ENCODE measurements at regions not wholly inside any gene's neighbourhood (a gene's known extent, or its start where the extent isn't known, plus 50 kb on each side); places are given as distances from the start of the nearest gene placed in this dataset.
A peak's percentile ranks its signal among the peaks of the same experiment; 100 is the strongest.

DNA sequence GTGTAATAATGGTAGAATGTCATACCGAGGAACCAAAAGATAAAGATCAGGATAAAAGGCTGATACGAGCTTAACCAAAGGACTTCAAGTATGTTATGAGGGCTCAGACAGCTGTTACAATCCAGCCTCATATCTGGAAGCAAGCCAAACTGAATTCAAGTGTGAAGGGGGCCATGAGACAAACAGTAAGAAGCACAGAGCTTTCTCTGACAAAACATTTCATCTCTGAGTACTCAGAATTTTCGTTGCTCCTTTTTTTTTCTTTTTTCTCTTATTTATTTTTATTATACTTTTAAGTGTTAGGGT is 52.9 kb upstream of the CD180 start:
- H3K36me3 ChIP-seq (replicated peaks in 1 of 2; ENCODE audit: control insufficient read depth in 1 of 2, insufficient read depth in 2 of 2, low read length in 1 of 2), result no peaks in the 10 kb centered on the region
- peaks cover 7 to 43% of the 10 kb centered on the region in 2 experiments for H3K4me1 ChIP-seq (ENCODE audit: control insufficient read depth in 1 of 2, insufficient read depth in 2 of 2, low read depth in 1 of 2, low read length in 1 of 2)
- no peaks in the 10 kb centered on the region for H3K9me2 ChIP-seq
- no peak overlapping the region for H3K9ac ChIP-seq
- H3K27me3 ChIP-seq (ENCODE audit: insufficient read depth), result no peaks in the 10 kb centered on the region
- 24% methylated on average over 3 of the region's 3 CpGs for WGBS (ENCODE audit: low lambda C conversion rate)
- no peak overlapping the region; a peak in 1 of 4 replicates for H3K4me3 ChIP-seq (ENCODE audit: low read depth in 2 of 2, low read length in 1 of 2)
- peak overlapping the region; percentile 67 to 78; a peak in 3 of 4 replicates for H3K27ac ChIP-seq (ENCODE audit: low read depth in 2 of 2, low read length in 1 of 2)
- POLR2A ChIA-PET, result no interaction called here
- H2AFZ ChIP-seq (ENCODE audit: low read depth), result no peak overlapping the region
- TF ChIP-seq GATA2 (CRISPR knock-in tag; IDR thresholded peaks at IDR 0.05) (no peak), SMC3 (IDR thresholded peaks at IDR 0.05; ENCODE audit: low read depth, low read length) (no peak), ELF1 (IDR thresholded peaks at IDR 0.05) (no peak), CHD2 (IDR thresholded peaks at IDR 0.05; ENCODE audit: low read length, partially characterized antibody) (no peak), NFIC (IDR thresholded peaks at IDR 0.05; ENCODE audit: borderline replicate concordance) (peak; percentile 41)
- CTCF ChIA-PET, result interaction anchor here (1.2 kb wide), 1 partner anchor 103 kb away, joined by 3 read pairs; no protein-coding TSS in a partner anchor
- DNase-seq, result no peak
- peak overlapping the region; percentile 46; the same call in 1 of the 2 replicates for H3K4me2 ChIP-seq
- H3K79me2 ChIP-seq (ENCODE audit: insufficient read depth), result no peaks in the 10 kb centered on the region
- no peaks in the 10 kb centered on the region for H4K20me1 ChIP-seq (ENCODE audit: insufficient read depth)
- peaks cover 10% of the 10 kb centered on the region for H3F3A ChIP-seq (replicated peaks; ENCODE audit: insufficient read depth)
- no peaks in the 10 kb centered on the region for H3K9me3 ChIP-seq

DNA sequence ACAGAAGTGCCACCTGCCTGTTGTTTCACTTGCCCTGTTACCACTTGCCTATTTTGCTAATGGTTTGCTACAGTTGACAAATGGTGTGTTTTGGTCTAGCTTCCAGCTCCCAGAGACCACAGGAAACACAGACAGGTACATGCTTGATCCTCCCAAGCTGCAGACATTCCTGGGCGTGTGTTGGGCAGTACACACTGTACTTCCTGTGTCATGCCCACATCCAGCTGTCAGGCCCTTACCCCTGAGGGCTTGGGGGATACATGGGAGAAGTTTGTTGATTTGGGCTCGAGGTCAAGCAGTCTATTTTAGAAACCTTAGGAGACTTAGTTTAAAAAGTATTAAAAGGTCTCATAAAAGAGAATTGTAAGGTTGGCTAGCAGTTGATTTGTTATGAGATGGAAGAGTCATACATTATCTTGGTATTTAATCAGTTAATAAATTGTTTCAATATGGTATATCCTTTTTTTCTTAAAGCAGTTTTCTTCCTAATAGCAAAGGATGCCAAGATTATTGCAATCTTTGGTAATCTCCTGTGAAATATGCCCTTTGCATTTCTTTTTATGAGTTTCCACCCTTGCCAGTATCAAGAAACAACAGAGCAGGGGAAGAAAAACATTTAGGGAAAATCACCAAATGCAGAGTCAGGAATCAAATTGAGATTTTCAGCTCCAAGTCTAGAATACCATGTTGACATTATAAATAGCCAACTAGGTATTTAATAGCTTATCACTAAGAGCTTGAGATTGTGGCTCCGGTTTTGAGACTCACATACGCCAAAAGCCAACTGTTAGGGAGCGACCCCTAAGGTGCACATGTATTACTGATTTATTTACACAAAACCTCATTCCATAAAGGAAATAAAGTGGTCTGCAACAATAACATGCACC is 52.3 kb upstream of the CD180 start:
- POLR2A ChIA-PET, result interaction anchor here (0.6 kb wide), 1 partner anchor 103 kb away, joined by 3 read pairs; no protein-coding TSS in a partner anchor
- H3K27ac ChIP-seq (ENCODE audit: low read depth in 2 of 2, low read length in 1 of 2), result peak overlapping the region; percentile 67 to 78; a peak in 3 of 4 replicates
- peaks cover 10% of the 10 kb centered on the region for H3F3A ChIP-seq (replicated peaks; ENCODE audit: insufficient read depth)
- DNase-seq, result no peak
- H2AFZ ChIP-seq (ENCODE audit: low read depth), result no peak overlapping the region
- no peaks in the 10 kb centered on the region for H4K20me1 ChIP-seq (ENCODE audit: insufficient read depth)
- H3K9me3 ChIP-seq, result no peaks in the 10 kb centered on the region
- H3K9me2 ChIP-seq, result no peaks in the 10 kb centered on the region
- CTCF ChIA-PET, result interaction anchor here (1.2 to 4.5 kb wide), 3 partner anchors 104 to 1003 kb away, joined by 3 to 80 read pairs (median 4); no protein-coding TSS in a partner anchor
- peaks cover 10 to 49% of the 10 kb centered on the region in 2 experiments for H3K4me1 ChIP-seq (ENCODE audit: control insufficient read depth in 1 of 2, insufficient read depth in 2 of 2, low read depth in 1 of 2, low read length in 1 of 2)
- WGBS (ENCODE audit: low lambda C conversion rate), result 36% methylated on average over 5 of the region's 5 CpGs
- peak overlapping the region; percentile 46; the same call in 1 of the 2 replicates for H3K4me2 ChIP-seq
- no peak overlapping the region; a peak in 1 of 4 replicates for H3K4me3 ChIP-seq (ENCODE audit: low read depth in 2 of 2, low read length in 1 of 2)
- H3K36me3 ChIP-seq (replicated peaks in 1 of 2; ENCODE audit: control insufficient read depth in 1 of 2, insufficient read depth in 2 of 2, low read length in 1 of 2), result no peaks in the 10 kb centered on the region
- H3K27me3 ChIP-seq (ENCODE audit: insufficient read depth), result no peaks in the 10 kb centered on the region
- H3K79me2 ChIP-seq (ENCODE audit: insufficient read depth), result no peaks in the 10 kb centered on the region
- H3K9ac ChIP-seq, result no peak overlapping the region
- TF ChIP-seq SIN3A (IDR thresholded peaks at IDR 0.05; ENCODE audit: borderline replicate concordance, low read depth, low read length), result no peak
- TF ChIP-seq GATA2 (CRISPR knock-in tag; IDR thresholded peaks at IDR 0.05), result no peak
- TF ChIP-seq RXRA (IDR thresholded peaks at IDR 0.05; ENCODE audit: borderline replicate concordance, low read depth), result peak; percentile 78; the same call in 1 of the 2 replicates
- TF ChIP-seq RAD21 (IDR thresholded peaks at IDR 0.05; ENCODE audit: low read length), result peak; percentile 13; the same call in 1 of the 2 replicates
- TF ChIP-seq SMC3 (IDR thresholded peaks at IDR 0.05; ENCODE audit: low read depth, low read length), result no peak; the same call in 1 of the 2 replicates
- TF ChIP-seq NRF1 (IDR thresholded peaks at IDR 0.05; ENCODE audit: low read depth, low read length), result no peak
- TF ChIP-seq EP300 (IDR thresholded peaks at IDR 0.05; ENCODE audit: borderline replicate concordance in 1 of 2, low read depth in 1 of 2, low read length in 1 of 2), result peak in 1 of 2 experiments; percentile 85; a peak in 3 of 4 replicates
- TF ChIP-seq NFIC (IDR thresholded peaks at IDR 0.05; ENCODE audit: borderline replicate concordance), result peak; percentile 86; the same call in 1 of the 2 replicates
- TF ChIP-seq, protein P1, sequence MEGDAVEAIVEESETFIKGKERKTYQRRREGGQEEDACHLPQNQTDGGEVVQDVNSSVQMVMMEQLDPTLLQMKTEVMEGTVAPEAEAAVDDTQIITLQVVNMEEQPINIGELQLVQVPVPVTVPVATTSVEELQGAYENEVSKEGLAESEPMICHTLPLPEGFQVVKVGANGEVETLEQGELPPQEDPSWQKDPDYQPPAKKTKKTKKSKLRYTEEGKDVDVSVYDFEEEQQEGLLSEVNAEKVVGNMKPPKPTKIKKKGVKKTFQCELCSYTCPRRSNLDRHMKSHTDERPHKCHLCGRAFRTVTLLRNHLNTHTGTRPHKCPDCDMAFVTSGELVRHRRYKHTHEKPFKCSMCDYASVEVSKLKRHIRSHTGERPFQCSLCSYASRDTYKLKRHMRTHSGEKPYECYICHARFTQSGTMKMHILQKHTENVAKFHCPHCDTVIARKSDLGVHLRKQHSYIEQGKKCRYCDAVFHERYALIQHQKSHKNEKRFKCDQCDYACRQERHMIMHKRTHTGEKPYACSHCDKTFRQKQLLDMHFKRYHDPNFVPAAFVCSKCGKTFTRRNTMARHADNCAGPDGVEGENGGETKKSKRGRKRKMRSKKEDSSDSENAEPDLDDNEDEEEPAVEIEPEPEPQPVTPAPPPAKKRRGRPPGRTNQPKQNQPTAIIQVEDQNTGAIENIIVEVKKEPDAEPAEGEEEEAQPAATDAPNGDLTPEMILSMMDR (IDR thresholded peaks at IDR 0.05), result no peak
- no peak for TF ChIP-seq GABPA (IDR thresholded peaks at IDR 0.05; ENCODE audit: low read depth)
- TF ChIP-seq, protein P2, sequence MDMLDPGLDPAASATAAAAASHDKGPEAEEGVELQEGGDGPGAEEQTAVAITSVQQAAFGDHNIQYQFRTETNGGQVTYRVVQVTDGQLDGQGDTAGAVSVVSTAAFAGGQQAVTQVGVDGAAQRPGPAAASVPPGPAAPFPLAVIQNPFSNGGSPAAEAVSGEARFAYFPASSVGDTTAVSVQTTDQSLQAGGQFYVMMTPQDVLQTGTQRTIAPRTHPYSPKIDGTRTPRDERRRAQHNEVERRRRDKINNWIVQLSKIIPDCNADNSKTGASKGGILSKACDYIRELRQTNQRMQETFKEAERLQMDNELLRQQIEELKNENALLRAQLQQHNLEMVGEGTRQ (IDR thresholded peaks at IDR 0.05; ENCODE audit: borderline replicate concordance, low read depth, low read length), result no peak
- TF ChIP-seq, protein P3, sequence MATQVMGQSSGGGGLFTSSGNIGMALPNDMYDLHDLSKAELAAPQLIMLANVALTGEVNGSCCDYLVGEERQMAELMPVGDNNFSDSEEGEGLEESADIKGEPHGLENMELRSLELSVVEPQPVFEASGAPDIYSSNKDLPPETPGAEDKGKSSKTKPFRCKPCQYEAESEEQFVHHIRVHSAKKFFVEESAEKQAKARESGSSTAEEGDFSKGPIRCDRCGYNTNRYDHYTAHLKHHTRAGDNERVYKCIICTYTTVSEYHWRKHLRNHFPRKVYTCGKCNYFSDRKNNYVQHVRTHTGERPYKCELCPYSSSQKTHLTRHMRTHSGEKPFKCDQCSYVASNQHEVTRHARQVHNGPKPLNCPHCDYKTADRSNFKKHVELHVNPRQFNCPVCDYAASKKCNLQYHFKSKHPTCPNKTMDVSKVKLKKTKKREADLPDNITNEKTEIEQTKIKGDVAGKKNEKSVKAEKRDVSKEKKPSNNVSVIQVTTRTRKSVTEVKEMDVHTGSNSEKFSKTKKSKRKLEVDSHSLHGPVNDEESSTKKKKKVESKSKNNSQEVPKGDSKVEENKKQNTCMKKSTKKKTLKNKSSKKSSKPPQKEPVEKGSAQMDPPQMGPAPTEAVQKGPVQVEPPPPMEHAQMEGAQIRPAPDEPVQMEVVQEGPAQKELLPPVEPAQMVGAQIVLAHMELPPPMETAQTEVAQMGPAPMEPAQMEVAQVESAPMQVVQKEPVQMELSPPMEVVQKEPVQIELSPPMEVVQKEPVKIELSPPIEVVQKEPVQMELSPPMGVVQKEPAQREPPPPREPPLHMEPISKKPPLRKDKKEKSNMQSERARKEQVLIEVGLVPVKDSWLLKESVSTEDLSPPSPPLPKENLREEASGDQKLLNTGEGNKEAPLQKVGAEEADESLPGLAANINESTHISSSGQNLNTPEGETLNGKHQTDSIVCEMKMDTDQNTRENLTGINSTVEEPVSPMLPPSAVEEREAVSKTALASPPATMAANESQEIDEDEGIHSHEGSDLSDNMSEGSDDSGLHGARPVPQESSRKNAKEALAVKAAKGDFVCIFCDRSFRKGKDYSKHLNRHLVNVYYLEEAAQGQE (IDR thresholded peaks at IDR 0.05; ENCODE audit: low read depth, low read length), result no peak
- peak; percentile 65 for TF ChIP-seq JUND (IDR thresholded peaks at IDR 0.05)
- no peak for TF ChIP-seq RFX5 (IDR thresholded peaks at IDR 0.05; ENCODE audit: low read length)
- no peak for TF ChIP-seq ELF1 (IDR thresholded peaks at IDR 0.05)
- peak; percentile 91 for TF ChIP-seq TCF12 (IDR thresholded peaks at IDR 0.05)
- no peak for TF ChIP-seq EZH2phosphoT487 (IDR thresholded peaks at IDR 0.05; ENCODE audit: borderline replicate concordance, low read depth)
- peak; percentile 78; the same call in 1 of the 2 replicates for TF ChIP-seq FOXM1 (IDR thresholded peaks at IDR 0.05; ENCODE audit: low read depth)
- peak; percentile 70 for TF ChIP-seq TEAD4 (IDR thresholded peaks at IDR 0.05; ENCODE audit: borderline replicate concordance, insufficient read depth)
